Neutrophil (primary cell): ENCODE measurements at regions not wholly inside any gene's neighbourhood (a gene's known extent, or its start where the extent isn't known, plus 50 kb on each side); places are given as distances from the start of the nearest gene placed in this dataset.

Experiments
- H3K27ac ChIP-seq: fragments of 200-600 bp; sonication (generic); 2 replicates; pipeline ENCODE4 v1.5.1; 2016; ENCODE audit warnings: mild to moderate bottlenecking, moderate library complexity
- H3K27me3 ChIP-seq: fragments of 200-600 bp; sonication (generic); 2 replicates; pipeline ENCODE4 v1.6.0; 2016; ENCODE audit warnings: mild to moderate bottlenecking
- H3K36me3 ChIP-seq: fragments of 200-600 bp; sonication (generic); 2 replicates; pipeline ENCODE4 v1.5.1; 2017
- H3K4me1 ChIP-seq, 2 experiments: fragments of 200-600 bp in 1 of 2; sonication (generic) in 1 of 2; 1 replicate in 1 of 2; 2 replicates in 1 of 2; pipeline versions ENCODE4 v1.5.1 to v1.6.1; 2013 to 2016; ENCODE audit warnings: low read depth in 1 of 2, low read length in 1 of 2, mild to moderate bottlenecking in 1 of 2, moderate library complexity in 1 of 2; ENCODE audit not compliant: control insufficient read depth in 1 of 2, insufficient read depth in 1 of 2
- H3K4me3 ChIP-seq, 2 experiments: fragments of 200-600 bp in 1 of 2; sonication (generic) in 1 of 2; 1 replicate in 1 of 2; 2 replicates in 1 of 2; pipeline ENCODE4 v1.5.1; 2013 to 2016; ENCODE audit warnings: low read depth in 1 of 2, low read length in 1 of 2, mild to moderate bottlenecking in 1 of 2, moderate library complexity in 1 of 2
- H3K9me3 ChIP-seq: fragments of 200-600 bp; sonication (generic); 2 replicates; pipeline ENCODE4 v1.5.1; 2016
- TF ChIP-seq, protein P1 (sequence below): fragments of 200-600 bp; sonication (generic); IDR thresholded peaks from 2 replicates; pipeline ENCODE4 v1.5.1; 2016; ENCODE audit warnings: antibody characterized with exemption

- no peak overlapping the region for H3K4me3 ChIP-seq
- H3K27me3 ChIP-seq: peaks cover 6% of the 10 kb centered on the region
- TF ChIP-seq, protein P1, sequence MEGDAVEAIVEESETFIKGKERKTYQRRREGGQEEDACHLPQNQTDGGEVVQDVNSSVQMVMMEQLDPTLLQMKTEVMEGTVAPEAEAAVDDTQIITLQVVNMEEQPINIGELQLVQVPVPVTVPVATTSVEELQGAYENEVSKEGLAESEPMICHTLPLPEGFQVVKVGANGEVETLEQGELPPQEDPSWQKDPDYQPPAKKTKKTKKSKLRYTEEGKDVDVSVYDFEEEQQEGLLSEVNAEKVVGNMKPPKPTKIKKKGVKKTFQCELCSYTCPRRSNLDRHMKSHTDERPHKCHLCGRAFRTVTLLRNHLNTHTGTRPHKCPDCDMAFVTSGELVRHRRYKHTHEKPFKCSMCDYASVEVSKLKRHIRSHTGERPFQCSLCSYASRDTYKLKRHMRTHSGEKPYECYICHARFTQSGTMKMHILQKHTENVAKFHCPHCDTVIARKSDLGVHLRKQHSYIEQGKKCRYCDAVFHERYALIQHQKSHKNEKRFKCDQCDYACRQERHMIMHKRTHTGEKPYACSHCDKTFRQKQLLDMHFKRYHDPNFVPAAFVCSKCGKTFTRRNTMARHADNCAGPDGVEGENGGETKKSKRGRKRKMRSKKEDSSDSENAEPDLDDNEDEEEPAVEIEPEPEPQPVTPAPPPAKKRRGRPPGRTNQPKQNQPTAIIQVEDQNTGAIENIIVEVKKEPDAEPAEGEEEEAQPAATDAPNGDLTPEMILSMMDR: no peak
- H3K9me3 ChIP-seq: no peaks in the 10 kb centered on the region
- H3K4me1 ChIP-seq: no peaks in the 10 kb centered on the region
- H3K36me3 ChIP-seq: no peaks in the 10 kb centered on the region
- no peak overlapping the region for H3K27ac ChIP-seq
These were observed 75.0 kb upstream of the MSX2 start for GRCh38 chr5:174649391-174649790.

- Histone ChIP-seq H3K27ac (no peak overlapping the region), H3K36me3 (no peaks in the 10 kb centered on the region), H3K4me3 (no peak overlapping the region), H3K4me1 (no peaks in the 10 kb centered on the region), H3K27me3 (peaks cover 9% of the 10 kb centered on the region), H3K9me3 (no peaks in the 10 kb centered on the region)
- TF ChIP-seq, protein P1: no peak
These were observed 69.9 kb upstream of the MSX2 start for GRCh38 chr5:174654442-174654841.

DNA sequence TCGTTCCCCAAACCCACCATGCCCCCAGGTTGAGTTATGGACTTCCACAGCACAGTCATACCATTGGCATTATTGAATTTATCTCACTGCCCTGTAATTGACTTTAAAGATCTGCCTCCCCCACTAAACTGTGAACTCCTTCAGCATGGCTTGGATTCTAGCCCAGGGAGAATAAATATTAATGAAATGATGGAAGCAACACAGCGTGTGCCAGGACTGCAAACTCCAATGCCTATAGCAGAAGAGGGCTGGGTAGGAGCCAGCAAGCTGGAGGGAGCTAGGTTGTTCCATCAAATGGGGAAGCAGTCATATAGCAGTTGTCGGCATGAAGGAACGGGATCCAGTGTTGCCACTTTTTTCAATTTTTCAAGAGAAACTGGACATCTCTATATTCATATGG is 69.0 kb upstream of the MSX2 start:
- TF ChIP-seq, protein P1: no peak
- H3K9me3 ChIP-seq: no peaks in the 10 kb centered on the region
- no peak overlapping the region for H3K4me3 ChIP-seq
- H3K27me3 ChIP-seq: peaks cover 9% of the 10 kb centered on the region
- H3K27ac ChIP-seq: no peak overlapping the region
- no peaks in the 10 kb centered on the region for H3K4me1 ChIP-seq
- H3K36me3 ChIP-seq: no peaks in the 10 kb centered on the region

DNA sequence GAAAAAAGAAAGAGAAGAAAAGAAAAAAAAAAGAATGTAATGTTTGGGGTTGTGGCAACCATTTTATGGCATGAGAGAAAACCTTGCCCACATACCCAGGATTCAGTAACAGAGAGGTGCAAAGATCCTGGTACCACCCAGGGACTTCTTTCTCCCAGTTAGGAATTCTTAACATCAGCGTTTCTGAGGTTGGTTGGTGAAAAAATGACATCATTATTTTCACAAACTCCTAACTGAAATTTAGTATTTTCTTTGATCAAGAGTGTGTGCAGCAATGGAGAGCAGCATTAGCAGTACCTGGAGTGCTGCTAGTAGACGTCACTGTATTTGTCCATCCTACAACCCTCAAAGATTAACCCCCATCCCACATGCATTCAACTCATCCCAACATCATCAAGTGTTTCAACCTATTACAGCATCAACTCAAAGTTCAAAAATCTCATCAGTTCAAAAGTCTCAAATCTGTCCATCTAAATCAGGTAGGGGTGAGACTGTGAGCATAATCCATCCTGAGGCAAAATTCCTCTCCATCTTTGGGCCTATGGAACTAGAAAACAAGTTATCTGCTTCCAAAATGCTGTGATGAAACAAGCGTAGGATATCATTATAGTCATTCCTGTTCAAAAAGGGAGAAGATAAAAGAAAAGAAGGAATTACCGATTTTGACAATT is 60.1 kb upstream of the MSX2 start:
- Histone ChIP-seq H3K4me1 (no peaks in the 10 kb centered on the region), H3K9me3 (no peaks in the 10 kb centered on the region), H3K36me3 (no peaks in the 10 kb centered on the region), H3K27ac (no peak overlapping the region), H3K4me3 (no peak overlapping the region), H3K27me3 (peaks cover 4% of the 10 kb centered on the region)
- TF ChIP-seq, protein P1: no peak

GRCh38 chr5:174665347-174665746 is 59.0 kb upstream of the MSX2 start:
- peaks cover 4% of the 10 kb centered on the region for H3K27me3 ChIP-seq

More at GRCh38 chr5:174665347-174665746, 59.0 kb upstream of the MSX2 start:
- H3K4me1 ChIP-seq: no peaks in the 10 kb centered on the region
- TF ChIP-seq, protein P1: no peak
- no peak overlapping the region for H3K27ac ChIP-seq
- no peaks in the 10 kb centered on the region for H3K36me3 ChIP-seq
- H3K4me3 ChIP-seq: no peak overlapping the region
- H3K9me3 ChIP-seq: no peaks in the 10 kb centered on the region
